B cell (primary cell): ENCODE measurements at regions not wholly inside any gene's neighbourhood (a gene's known extent, or its start where the extent isn't known, plus 50 kb on each side); places are given as distances from the start of the nearest gene placed in this dataset.
"Not testable (repeated sequence)": the region's sequence is repeated elsewhere in the genome, so short reads cannot be mapped to it uniquely, and the experiment has no call there.

ENCODE experiments used
- CTCF ChIP-seq: fragments of 200-600 bp; IDR thresholded peaks from one replicate; pipeline ENCODE4 v1.8.0; 2022; ENCODE audit warnings: antibody characterized with exemption, mild to moderate bottlenecking
- EZH2 ChIP-seq: IDR thresholded peaks from 2 replicates; pipeline ENCODE4 v1.6.1; 2012; ENCODE audit warnings: borderline replicate concordance, low read depth, mild to moderate bottlenecking, moderate library complexity, low read length; ENCODE audit not compliant: insufficient read depth, poor library complexity, severe bottlenecking

GRCh38 chrX:3896755-3897154 lies 183.3 kb upstream of the PRKX start:
- TF ChIP-seq CTCF, EZH2: not testable (repeated sequence)
